ENCODE measurements at regions not wholly inside any gene's neighbourhood (a gene's known extent, or its start where the extent isn't known, plus 50 kb on each side); places are given as distances from the start of the nearest gene placed in this dataset.

DNA sequence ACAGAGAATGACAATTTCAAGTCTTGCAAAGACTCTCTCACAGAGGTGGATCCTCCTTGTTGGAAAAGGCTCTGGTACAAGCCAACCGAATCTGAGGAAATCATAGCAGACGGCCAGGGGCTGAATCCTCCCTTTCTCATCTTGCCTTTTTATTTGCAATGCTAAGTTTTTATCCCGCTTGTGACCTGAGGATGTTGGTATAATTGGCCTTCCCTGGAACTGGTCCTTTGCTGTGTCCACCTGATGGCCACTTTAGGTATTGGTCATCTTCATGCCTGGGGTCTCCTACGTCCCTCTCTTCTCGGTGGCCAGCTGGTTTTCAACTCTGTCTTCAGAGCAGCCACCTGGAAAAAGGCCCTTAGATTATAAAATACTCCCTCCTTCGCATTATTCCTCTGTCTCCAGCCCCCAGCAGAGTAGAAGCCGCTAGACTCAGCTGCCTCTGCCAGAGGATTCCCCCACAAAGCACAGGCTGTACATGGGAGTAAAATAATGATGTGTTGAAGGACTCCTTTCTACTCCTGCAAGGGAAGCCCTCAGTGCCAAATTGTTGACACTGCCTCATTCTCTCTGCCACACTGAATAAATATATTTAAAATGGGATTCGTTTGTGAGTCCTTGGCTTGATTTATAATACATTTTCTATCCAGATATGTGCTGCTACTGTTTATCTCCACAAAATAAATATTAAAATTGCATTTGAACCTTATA lies 208.9 kb upstream of the CFAP20DC start:
- TF ChIP-seq POLR2A (IDR thresholded peaks at IDR 0.05; ENCODE audit: low read depth, low read length) (no peak), POU2F2 (IDR thresholded peaks at IDR 0.05; ENCODE audit: low read depth, low read length) (no peak), TAF1 (IDR thresholded peaks at IDR 0.05; ENCODE audit: low read depth, low read length) (no peak), POLR2AphosphoS5 (IDR thresholded peaks at IDR 0.05; ENCODE audit: low read depth, low read length) (no peak), SPI1 (IDR thresholded peaks at IDR 0.05; ENCODE audit: low read depth, low read length) (no peak)

Data from GM12891 (cell line).